Stimulated activated CD4-positive, alpha-beta T cell treated with anti-CD3 and anti-CD28 coated beads, Interleukin-4, amount 100 ng/mL, for 48 hours (primary cell): ENCODE measurements at regions not wholly inside any gene's neighbourhood (a gene's known extent, or its start where the extent isn't known, plus 50 kb on each side); places are given as distances from the start of the nearest gene placed in this dataset.

ENCODE experiments used
- DNase-seq, 2 donors: peaks; one replicate each; pipeline ENCODE4 v3.0.0-alpha.2; 2020; ENCODE audit warnings: low read depth in 2 of 2

DNA sequence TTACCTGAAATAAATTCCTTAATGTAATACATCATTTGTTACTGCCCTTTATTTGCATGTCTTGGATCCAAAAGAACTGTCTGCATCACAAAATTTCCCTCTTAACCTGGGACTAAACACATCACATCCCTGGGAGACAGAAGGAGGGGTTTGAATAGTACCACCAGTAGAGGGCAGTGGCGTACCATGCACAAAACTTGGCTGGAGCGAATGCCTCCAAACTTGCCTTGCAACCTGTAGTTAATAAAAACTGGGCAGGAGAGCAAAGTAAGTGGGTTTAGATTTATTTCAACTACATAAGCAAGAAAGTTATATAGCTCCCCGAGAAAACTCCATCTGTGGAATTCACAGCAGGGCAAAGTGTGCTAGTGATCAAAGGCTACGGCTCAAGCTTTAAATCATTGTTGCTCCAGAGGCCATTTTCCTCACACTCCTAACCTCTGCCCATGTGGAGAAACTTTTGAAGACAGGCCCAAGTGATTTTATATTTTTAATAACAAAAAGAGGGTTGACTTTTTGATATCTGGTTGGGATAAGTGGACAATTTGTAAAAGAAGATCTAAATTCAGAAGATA, 1176.7 kb upstream of the SEL1L start:
- peak; percentile 19 to 37 for DNase-seq

DNA sequence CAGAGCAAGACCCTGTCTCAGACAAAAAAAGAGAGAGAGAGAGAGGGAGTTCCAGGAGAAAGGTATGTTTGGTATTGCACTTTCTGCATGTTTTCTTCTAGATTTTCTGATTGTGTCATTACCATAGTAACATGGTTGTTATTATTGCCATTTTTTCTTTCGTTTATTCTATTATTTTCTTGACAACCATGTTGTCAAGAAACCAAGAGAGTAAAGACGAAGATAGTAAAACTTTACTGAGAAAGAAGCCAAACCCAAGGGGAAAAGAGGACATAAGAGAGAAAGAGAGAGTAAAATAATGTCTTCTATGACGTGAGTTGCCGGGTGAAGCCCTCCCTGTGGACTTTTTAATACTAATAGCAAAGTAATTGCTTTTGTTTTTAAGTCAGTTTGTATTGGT, 1186.0 kb upstream of the SEL1L start:
- DNase-seq = no peak

DNA sequence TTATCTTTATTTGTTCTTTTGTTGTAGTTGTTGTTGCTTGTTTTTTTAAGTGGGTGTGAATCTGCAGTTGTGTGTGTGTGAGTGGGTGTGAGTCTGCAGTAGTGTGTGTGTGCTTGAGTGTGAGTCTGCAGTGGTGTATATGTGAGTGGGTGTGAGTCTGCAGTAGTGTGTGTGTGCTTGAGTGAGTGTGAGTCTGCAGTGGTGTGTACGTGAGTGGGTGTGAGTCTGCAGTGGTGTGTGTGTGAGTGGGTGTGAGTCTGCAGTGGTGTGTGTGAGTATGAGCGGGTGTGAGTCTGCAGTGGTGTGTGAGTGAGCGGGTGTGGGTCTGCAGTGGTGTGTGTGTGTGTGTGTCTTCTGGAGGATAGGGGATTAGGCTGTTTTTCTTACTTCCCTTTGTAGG, 1186.8 kb upstream of the SEL1L start:
- DNase-seq = no peak

DNA sequence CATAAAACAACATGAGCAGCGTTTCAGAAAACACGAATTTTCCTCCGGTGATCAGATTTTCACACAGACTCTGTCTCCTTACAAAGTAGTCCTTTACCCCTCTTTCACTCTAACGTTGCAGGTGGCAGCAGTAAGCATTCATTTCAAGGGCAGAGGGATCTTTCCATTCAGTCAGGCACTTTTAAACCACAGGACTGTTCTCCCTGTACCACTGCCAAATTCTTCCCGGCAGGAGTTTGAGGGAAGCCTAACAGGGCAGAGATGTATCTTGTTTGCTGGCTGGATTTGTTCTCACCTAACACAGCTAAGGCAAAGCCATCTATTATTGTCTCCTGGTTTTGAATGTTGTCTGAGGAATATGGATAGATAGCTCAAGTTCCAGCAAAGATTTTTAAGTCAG, 1187.3 kb upstream of the SEL1L start:
- DNase-seq = no peak

DNA sequence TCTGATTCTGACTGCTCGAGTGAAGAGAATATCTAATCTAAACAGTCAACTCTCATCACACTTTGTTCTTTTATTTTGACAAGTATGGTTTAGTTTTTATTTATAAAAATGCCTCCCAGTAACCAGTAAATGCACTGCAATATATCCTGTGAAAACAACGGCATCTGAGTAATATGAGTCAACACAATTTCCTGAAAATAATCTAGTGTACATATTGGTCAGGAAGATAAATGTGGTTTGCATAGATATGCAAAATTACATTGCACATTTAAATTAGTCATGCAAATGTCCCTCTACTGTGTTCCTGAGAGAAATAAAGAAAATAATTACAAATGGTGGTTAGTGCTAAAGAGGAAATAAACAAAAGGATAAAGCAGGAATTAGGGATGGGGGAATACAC, 1190.7 kb upstream of the SEL1L start:
- no peak for DNase-seq

DNA sequence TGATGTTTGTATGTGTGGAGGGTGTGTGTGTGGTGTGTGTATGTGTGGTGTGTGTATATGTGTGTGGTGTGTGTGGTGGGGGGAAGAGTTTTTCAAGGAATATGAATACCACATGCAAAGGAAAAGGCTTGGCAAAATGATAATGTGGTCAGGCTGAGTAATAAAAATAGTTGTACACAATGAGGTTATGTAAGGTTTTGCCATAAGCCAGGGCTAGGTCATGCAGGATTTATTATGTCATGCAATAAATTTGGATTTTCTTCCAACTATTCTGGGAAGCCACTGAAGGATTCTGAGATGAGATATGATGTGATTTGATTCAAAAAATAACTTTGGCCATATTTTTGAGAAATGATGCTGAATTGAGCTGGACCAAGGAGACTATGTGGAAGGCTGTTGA, 1191.6 kb upstream of the SEL1L start:
- no peak for DNase-seq

DNA sequence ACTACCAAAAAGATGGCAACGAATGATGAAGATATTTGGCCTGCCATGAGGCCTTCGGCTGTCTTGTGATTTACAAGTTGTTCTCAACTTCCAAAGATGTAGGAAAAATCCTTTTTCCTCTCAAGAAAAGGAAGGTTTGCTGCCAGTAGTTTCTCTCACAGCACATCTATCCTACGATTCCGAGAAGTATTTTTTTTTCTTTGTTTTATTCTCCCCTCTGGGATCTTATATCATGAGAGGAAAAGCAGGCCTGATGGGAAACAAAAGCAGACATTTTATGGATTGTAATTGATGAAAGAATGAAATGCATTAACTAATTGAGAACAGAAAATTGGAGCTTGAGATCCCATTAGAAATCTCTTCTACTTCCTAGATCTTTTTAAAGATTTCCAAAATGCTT, 1197.9 kb upstream of the SEL1L start:
- DNase-seq = no peak

DNA sequence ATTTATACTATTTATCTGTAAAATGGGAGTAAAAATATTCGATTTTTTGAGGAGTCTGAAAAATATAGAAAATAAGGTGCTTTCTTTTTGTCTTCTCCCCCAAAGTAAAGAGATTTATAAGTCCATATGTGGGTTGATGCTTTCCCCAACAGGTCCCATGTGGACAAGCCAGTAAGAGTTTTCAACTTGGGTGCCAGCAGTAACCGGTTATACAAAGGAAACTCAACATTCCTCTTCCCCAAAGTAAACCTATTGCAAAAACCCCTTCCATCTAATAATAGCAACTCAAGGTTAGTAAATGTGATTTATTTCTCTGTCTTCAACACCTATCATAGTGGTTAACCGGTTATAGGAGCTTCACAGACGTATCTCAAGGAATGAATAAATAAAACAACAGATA, 1206.9 kb upstream of the SEL1L start:
- no peak for DNase-seq

DNA sequence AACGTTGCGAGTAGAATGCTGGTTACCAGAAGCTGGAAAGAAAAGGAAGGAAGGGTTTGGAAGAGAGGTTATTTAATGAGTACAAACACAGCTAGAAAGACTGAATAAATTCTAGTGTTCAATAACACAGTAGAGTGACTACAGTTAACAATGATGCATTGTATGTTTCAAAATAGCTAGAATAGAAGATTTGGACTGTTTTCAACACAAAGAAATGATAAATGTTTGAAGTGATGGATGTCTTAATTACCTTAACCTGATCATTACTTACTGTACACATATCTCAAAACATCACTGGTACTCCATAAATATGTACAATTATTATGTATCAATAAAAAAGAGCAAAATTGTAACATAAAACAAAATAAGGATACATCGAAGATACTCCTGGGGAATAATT, 1221.8 kb upstream of the SEL1L start:
- DNase-seq = no peak

DNA sequence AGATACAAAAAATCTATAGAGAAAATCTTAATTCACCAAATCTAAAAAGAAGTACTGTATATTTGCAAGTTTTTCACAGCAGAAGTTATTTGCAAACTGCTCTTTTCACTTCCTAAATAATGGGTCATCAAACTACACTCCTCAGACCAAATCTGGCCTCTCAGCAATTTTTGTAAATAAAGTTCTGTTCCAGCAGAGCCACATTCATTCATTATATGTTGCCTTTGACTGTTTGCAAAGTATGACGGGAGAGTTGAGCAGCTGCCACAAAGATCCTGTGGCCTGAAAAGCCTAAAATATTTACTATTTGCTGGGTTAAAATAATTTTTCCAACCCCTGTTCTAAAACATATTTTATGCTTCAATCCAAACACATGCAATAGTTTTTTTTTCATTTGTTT, 1222.3 kb upstream of the SEL1L start:
- no peak for DNase-seq

DNA sequence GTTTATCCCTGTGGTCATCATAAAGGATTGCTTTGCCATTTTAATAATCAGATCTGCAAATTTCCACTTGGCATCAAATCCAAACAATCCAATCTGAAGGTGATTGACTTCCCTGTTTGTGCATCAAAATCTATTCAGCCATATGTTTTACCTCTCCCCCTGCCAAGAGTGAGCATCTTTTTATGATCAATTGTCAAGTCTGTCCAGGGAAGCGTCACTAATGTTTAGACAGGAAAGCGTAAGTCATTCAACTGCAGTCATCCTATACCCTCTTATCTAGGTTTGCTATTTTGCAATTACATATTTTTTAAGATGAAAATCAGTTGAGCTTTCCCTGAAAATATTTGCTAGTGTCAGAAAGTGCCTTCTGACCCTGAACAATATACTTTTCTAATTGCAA, 1224.1 kb upstream of the SEL1L start:
- DNase-seq = no peak

DNA sequence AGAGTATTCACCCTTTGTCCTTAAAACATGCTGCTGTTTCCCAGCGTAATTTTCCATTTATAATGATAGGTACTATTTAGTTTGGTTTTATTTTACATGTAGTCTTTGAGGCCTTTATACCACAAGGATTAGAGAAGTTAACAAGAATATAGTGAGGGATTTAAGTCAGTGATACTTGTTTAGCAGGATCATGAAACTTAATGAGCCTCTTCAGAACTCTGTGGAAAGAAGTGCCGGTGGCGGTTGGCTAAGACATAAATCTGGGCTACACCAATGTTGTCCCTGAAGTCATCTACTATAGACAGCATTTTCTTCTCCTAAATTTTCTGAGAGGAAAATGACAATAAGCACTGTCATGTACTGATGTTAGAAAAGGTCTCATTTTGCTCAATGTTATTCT, 1226.0 kb upstream of the SEL1L start:
- no peak for DNase-seq

DNA sequence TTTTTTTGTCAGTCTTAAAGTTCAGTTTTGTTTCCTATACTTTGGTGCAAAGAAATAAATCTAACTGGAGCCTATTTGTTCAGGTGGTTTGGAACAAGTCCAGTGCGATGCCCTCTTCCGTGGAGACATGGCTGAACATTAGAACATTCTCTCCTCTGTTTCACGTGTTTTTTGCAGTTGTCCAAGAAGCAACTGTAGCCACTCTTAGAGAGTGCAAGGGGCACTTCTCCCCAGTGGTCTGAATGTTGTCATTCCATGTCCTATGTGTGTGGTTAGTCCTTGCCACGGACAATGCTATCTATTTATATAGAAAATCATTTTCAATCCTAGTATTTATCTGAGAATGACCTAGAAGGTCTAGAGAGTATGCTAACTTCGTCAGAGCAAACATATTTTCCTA, 1232.5 kb upstream of the SEL1L start:
- DNase-seq = no peak

DNA sequence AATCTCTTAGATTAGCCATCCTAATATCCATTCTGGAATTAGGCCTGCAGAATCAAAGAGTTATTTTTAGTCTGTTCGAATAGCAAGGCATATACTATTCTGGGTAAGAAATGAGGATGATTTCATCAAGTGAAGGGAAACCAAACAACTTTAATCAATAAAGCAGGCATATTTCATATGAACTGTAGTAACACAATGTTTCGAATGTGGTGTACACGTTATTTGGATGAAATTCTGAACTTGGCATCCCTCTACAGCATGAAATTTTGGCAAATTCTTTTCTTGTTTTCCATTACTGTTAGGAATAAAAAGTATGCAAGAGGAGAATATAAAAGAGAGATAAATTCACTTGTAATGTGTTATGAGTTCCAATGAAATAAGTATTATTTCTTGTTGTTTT, 1233.3 kb upstream of the SEL1L start:
- DNase-seq = no peak

DNA sequence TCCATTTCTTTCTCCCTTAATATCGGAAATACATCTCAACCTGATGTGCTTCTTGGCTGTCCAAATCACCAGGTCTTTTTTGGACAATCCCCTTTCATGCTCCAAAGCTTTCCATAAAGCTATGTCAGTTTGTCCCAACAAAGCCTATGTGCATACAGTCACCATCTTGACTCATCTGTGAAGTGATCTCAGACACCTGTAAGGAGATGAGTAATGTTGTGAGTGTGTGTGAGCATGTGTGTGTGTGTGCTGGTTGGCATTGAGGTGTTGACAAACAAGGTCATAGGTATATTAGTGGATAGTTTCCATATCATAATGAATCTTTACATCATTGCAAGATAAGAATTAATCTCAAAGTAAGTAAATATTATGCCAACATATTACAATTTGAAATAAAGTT, 1243.3 kb upstream of the SEL1L start:
- DNase-seq = no peak

DNA sequence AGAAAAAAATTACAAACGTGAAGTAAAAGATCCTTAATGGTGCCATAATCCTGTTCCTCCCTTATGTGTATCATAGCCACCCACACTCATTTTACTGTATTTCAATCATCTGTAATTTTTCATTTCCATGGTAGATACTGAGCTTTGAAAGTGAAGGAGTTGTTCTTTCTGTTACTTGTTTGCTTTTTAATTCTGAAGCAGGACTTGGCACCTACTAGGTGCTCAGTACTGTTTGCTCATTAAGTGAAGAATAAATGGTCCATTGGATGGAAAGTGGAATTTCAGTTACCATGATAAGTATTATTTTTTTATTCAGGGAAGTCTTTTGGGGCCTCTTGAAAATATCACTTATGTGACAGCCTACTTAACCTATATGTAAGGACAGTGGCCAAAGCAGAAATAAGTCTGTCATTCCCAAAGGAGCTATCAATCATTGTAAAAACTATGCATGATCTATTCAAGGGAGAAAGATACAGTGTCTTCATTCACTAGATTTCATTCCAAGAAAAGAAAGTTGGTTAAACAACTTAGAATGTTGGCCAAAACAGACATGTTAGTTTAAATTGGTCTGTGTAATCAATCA, 1244.4 kb upstream of the SEL1L start:
- DNase-seq = no peak

DNA sequence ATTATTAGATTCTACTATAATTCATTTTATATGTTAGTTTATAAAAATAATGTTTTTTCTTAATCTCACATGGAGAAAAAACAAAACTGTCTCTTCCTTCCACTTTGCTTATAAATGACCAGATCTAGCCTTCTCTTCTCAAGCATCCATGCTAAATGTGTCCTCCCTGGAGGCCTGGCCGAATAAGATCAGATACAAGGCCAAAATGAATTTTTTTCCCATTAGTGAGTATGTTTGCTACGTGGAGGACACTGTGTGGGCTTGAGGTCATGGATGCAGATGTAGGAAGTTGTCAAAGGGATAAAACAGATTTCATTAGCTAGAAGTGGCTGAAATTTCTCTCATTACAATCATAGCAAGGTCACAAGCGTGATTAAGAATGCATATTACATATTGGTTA, 1244.9 kb upstream of the SEL1L start:
- DNase-seq = no peak

DNA sequence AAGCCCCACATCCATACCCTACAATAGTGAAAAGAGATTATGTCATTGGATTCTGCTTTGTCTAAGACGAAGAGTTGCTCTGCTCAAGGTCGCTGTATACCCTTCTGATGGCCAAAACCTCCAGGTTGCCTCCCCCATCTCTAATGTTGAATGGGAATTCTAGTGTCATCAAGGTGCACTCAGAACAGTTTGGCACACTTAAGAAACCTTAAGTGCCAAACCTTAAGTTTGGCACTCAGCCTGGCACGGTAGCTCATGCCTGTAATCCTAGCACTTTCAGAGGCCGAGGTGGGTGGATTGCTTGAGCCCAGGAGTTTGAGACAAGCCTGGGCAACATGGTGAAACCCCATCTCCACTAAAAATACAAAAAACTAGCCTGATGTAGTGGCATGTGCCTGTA, 1245.6 kb upstream of the SEL1L start:
- DNase-seq = no peak

DNA sequence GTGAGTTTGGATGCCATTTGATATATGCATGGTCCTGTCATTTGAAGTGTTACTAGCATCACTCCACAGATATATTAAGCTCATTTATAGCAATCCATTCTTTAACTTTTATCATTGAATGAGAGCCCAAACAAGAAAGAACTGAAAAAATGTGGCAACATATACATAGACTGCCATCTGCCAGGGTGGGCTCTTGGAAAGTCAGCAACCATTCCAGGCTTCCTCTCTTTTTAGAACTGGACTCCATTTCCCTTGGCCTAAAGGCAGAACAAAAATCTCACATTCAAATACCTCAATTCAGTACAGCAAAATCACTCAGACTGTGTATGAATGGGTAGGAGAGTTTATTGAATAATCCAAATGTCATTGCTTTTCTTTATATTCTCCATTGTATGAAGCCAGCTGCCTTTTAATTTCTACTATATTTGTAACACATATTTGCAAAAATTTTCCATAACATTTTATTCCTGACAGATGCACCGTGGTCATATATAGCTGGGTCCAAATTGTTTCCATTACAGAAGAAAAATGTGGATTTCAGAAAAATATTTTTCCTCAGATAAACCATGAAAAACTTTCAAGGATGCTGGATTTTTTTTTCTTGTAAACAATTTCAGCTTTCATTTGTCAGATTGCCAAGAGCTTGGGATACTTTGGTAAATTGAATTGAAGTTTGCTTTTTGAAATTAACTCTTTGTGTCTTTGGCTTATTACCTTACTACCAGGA, 1252.3 kb upstream of the SEL1L start:
- no peak for DNase-seq

DNA sequence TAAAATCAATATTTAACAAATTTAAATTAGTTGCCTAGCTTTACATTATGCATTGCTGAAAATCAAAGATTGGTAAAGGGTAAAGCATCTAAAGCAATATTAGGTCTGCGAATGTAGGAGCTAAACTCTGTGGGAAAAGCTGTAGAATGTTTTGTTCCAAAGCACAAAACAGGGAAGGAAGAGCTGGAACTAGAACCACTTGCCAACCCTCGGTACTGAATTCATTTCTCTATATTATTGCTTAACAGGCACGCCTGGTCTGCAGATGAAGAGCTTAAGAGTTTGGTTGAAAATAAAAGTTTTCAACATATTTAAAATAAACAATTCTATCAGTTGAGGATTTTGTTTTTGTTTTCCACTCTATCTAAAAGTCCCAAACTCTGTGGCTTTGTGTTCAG, 1252.8 kb upstream of the SEL1L start:
- DNase-seq = no peak

DNA sequence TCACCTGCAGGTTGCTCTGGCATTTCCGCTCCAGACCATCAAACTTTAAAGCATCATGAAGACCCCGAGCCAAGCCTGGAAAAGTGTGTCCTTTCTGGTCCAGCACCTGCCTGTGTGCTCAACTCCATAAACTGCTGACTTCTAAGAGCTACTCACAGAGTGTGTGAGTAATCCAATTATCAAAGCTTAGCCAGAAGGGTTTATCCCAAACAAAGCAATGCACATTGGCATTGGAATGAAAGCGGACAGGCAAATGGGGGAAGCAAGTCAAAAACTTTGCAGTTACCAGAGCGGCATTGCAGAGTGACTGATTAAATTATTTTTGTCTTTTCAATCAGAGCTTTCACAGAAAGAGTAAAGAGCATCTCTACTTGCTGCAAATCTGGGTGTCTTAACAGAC, 1262.4 kb upstream of the SEL1L start:
- no peak for DNase-seq

DNA sequence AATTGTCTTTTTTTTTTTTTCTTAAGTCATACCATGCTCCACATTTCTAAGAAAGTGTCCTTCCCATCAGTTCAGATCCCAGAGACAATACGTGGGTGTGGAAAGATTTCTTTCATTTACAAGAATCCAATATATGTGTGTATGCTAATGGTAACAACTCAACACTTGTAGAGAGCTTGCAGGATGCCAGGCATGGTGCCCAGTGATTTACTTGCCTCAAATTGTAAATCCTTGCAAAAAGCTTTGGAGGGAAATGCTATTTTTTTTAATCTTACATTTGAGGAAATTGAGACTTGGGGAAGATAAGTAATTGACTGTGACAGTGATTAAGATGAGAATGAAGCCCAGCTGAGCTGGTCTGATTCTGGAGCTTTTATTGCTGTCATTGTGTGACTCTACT, 1264.6 kb upstream of the SEL1L start:
- no peak for DNase-seq

DNA sequence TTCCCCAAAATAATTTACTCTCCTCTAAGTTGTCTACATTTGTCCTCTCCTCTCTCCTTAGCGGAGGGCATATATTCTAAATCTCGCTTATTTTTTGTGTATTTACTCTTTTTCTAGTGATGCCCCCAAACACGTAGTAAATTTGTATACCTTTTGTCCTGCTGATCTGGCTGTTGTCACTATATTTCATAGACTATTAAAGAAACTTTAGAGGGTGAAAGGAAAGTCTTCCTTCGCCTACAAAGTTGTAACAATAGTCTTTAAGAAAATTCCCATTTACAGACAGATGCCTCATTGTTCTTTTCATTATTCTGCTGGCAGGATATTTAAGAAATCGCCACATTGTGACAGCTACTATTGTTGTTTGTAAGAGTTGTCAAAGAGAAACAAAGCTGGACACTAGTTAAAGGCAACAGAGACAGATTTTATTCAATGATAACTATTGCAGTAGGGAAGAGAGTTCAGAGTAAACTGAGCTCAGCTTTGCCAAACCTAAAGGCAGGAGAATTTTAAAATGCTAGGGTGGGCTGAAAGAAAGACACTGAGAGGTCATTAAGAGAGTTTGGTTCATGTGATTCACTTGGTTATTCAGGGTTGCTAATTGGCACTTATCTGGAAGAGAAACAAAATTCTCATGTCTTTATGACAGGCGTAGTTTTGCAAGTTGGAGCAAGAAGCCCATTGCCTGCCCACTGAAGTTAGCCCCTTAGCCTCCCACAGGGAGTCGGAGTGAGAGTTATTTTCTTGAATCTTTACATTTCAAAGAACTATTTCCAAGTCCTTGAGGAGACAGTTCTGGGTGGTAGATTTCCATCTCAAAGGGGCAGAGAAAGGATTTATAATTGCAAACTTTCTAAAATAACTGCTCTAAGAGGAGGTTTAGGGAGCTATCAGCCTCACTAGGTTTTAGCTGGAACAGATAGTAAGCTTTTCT, 1272.5 kb upstream of the SEL1L start:
- DNase-seq = no peak
